Astrocyte of the cerebellum (primary cell): ENCODE measurements at regions not wholly inside any gene's neighbourhood (a gene's known extent, or its start where the extent isn't known, plus 50 kb on each side); places are given as distances from the start of the nearest gene placed in this dataset.
A peak's percentile ranks its signal among the peaks of the same experiment; 100 is the strongest.

Experiments used
- DNase-seq: peaks from one replicate; pipeline ENCODE4 v3.0.0-alpha.2; 2011; ENCODE audit warnings: low read depth
- H3K4me3 ChIP-seq: 2 replicates; pipeline ENCODE4 v1.5.1; 2011; ENCODE audit warnings: mild to moderate bottlenecking, low read depth, low read length, moderate library complexity
- in situ Hi-C: cut with HindIII; loops from 2 replicates; pipeline ENCODE4 v1.10.0; 2017; ENCODE audit warnings: low sequenced_read_pairs
- TF ChIP-seq, protein P1 (sequence below): IDR thresholded peaks from 2 replicates; pipeline ENCODE4 v1.5.1; 2012; ENCODE audit warnings: low read length, low read depth, moderate library complexity, mild to moderate bottlenecking; ENCODE audit errors: missing control alignments

DNA sequence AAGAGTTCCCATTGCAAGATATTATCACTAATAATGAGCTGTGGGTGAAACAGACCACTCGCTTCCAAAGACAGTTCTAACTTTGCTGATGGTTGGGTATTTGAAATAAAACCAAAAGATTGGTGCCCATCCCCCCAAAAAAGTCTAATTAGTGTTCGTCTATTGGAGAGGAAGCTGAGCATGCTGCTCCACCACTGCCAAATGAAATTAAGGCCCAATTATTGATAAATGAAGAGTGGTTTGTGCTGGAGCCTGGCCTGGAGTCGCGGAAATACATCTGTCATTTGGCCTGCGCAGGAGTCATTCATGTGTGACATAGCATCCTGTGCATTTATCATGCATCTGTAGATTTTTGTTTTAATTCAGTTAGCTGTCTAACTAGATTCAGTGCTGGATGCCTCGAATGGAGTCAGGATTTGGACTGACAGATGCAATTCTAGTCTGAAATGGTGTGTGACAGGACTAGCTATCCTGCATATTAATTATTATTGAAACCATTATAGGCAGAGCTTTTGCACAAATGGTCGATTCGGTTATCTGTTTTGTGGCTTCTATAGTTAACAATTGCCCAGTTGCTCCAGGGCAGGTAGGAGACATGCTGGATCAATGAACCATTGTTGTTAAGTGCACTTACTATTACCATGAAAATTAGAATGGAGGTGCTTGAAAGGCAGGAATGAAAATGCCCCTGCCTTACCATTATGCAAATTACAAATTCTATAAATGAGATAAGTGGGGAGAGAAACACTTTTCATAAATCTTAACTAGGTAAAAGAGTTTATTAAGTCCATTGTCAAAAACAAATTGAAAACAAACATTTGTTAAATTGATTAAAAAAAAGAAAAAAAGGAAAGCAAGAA, 450.4 kb upstream of the TCF4 start:
- no peak overlapping the region for H3K4me3 ChIP-seq
- DNase-seq, result no peak
- in situ Hi-C loops, result no loop called here
- TF ChIP-seq, protein P1, sequence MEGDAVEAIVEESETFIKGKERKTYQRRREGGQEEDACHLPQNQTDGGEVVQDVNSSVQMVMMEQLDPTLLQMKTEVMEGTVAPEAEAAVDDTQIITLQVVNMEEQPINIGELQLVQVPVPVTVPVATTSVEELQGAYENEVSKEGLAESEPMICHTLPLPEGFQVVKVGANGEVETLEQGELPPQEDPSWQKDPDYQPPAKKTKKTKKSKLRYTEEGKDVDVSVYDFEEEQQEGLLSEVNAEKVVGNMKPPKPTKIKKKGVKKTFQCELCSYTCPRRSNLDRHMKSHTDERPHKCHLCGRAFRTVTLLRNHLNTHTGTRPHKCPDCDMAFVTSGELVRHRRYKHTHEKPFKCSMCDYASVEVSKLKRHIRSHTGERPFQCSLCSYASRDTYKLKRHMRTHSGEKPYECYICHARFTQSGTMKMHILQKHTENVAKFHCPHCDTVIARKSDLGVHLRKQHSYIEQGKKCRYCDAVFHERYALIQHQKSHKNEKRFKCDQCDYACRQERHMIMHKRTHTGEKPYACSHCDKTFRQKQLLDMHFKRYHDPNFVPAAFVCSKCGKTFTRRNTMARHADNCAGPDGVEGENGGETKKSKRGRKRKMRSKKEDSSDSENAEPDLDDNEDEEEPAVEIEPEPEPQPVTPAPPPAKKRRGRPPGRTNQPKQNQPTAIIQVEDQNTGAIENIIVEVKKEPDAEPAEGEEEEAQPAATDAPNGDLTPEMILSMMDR, result no peak

DNA sequence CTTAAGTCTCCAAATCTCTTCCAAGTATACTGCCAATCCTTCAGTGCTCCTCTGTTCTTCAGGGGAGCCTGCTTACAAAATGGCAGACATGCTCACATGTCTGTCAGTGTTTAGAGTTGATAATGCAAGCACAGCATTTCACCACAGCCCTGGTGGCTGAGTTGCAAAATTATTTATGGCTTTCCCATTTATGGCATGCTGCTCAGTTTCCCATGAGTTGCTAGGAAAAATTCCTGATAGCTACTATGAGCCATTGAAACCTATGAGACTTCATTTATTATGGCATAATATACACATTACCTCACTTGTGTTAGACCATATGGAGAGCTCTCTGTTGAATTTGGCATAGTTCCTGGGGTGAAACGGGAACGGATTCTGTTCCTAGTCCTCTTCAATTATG, 448.7 kb upstream of the TCF4 start:
- TF ChIP-seq, protein P1, result no peak
- in situ Hi-C loops, result no loop called here
- H3K4me3 ChIP-seq, result no peak overlapping the region
- DNase-seq, result no peak

DNA sequence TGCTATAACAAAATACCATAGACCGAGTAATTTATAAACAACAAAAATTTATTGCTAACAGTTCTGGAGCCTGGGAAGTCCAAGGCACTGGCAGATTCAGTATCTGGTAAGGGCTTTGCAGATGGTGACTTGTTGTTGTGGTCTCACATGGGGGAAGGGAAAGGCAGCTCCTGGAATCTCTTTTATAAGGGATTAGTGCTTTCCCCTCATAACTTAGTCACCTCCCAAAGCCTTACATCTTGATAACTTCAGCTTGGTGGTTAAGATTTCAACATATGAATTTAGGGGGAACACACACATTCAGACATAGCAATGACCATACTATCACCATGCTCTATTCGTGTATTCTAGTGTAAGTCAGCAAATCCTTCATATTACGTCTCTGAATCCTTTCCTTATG, 447.6 kb upstream of the TCF4 start:
- TF ChIP-seq, protein P1, result no peak
- H3K4me3 ChIP-seq, result no peak overlapping the region
- in situ Hi-C loops, result no loop called here
- no peak for DNase-seq

DNA sequence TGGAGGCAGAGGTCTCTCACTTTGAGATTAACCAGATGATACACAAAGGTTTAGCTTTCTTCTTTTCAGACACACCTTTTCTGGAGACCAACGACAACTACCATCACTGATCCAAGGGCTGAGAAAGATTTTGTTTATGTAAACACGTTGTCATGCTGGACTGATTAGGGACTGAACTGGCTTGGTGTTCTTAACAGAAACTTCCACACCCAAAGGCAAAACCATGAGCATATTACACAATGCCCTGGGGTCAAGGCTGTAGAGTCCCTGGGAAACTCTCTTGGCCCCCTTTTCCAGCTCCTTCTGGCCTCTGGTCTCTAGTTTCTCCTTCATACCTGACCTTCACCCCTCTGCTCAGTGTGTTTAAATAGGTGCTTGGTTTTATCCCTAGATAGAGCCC, 447.0 kb upstream of the TCF4 start:
- no peak for DNase-seq
- H3K4me3 ChIP-seq, result no peak overlapping the region
- TF ChIP-seq, protein P1, result no peak
- in situ Hi-C loops, result no loop called here

DNA sequence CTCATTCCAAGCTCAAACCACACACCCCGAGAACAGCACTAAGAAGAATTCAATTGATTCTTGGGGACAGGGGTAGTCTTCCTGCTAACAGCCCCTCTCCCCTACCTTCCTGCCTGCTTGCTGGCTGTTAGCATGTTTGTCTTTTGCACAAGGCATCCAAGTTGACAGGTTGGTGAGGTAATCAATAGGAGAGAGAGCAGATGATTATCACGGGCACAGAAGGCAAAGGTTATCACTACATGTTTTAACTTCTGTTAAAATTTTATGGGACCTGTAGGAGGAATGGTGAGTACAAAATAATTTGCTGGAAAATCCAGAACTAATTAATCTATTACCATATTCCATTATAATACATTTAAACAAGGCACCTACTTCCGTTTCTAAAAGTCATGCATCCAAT, 442.1 kb upstream of the TCF4 start:
- TF ChIP-seq, protein P1, result no peak
- in situ Hi-C loops, result no loop called here
- no peak for DNase-seq
- no peak overlapping the region for H3K4me3 ChIP-seq

DNA sequence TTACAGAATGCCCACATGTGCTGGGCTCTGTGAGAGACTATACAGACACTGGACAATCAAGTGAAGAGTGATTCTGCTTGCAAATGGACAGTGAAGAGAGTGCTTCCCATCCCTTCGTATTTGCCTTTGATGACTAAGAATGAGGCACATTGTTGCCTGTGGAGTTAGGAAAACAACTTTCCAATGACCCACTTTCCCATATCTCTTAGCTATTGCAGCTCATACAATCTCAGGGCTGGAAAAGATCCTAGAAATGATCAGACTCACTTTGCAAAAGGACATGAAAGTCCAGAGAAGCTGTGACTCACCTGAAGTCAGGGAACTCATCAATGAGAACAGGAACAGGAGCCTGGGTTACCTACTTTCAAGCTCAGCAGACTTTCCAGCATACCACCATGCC, 440.5 kb upstream of the TCF4 start:
- TF ChIP-seq, protein P1, result no peak
- peak; percentile 23 for DNase-seq
- no peak overlapping the region for H3K4me3 ChIP-seq
- in situ Hi-C loops, result no loop called here
